Trophoblast cell (in vitro differentiated cells and primary cell): ENCODE measurements at regions not wholly inside any gene's neighbourhood (a gene's known extent, or its start where the extent isn't known, plus 50 kb on each side); places are given as distances from the start of the nearest gene placed in this dataset.

Experiments used
- DNase-seq, 2 donors: peaks; one replicate each; pipeline ENCODE4 v3.0.0-alpha.2; 2016
- H2AFZ ChIP-seq: 2 replicates; pipeline ENCODE4 v1.6.1; 2013; ENCODE audit warnings: low read length, moderate library complexity, mild to moderate bottlenecking; ENCODE audit not compliant: insufficient read depth, poor library complexity
- H2AK5ac ChIP-seq: 2 replicates; pipeline ENCODE4 v1.6.1; 2013; ENCODE audit warnings: mild to moderate bottlenecking, low read length
- H2BK120ac ChIP-seq: 2 replicates; pipeline ENCODE4 v1.6.1; 2013; ENCODE audit warnings: low read length, mild to moderate bottlenecking, moderate library complexity; ENCODE audit not compliant: insufficient read depth, poor library complexity
- H2BK12ac ChIP-seq: 2 replicates; pipeline ENCODE4 v1.6.1; 2013; ENCODE audit warnings: mild to moderate bottlenecking, low read length, moderate library complexity
- H2BK5ac ChIP-seq: 2 replicates; pipeline ENCODE4 v1.6.1; 2013; ENCODE audit warnings: low read length, low read depth, moderate library complexity, mild to moderate bottlenecking; ENCODE audit not compliant: poor library complexity
- H3K14ac ChIP-seq: 2 replicates; pipeline ENCODE4 v1.6.1; 2013; ENCODE audit warnings: mild to moderate bottlenecking, low read length
- H3K18ac ChIP-seq: 2 replicates; pipeline ENCODE4 v1.6.1; 2013; ENCODE audit warnings: mild to moderate bottlenecking, low read length
- H3K23ac ChIP-seq: 2 replicates; pipeline ENCODE4 v1.6.1; 2013; ENCODE audit warnings: low read length
- H3K27ac ChIP-seq: 2 replicates; pipeline ENCODE4 v1.5.1; 2013; ENCODE audit warnings: low read depth, mild to moderate bottlenecking, inconsistent platforms, low read length, moderate library complexity
- H3K27me3 ChIP-seq: 2 replicates; pipeline ENCODE4 v1.6.1; 2013; ENCODE audit warnings: inconsistent platforms, mild to moderate bottlenecking, low read length, moderate library complexity; ENCODE audit not compliant: insufficient read depth
- H3K36me3 ChIP-seq, 2 experiments: 1 replicate in 1 of 2; 2 replicates in 1 of 2; pipeline ENCODE4 v1.6.1; 2013; ENCODE audit warnings: low read length in 2 of 2, mild to moderate bottlenecking in 2 of 2, moderate library complexity in 1 of 2; ENCODE audit not compliant: insufficient read depth in 2 of 2, control insufficient read depth in 1 of 2
- H3K4ac ChIP-seq: 2 replicates; pipeline ENCODE4 v1.6.1; 2013; ENCODE audit warnings: low read depth, mild to moderate bottlenecking, low read length, moderate library complexity
- H3K4me1 ChIP-seq, 2 experiments: 1 replicate in 1 of 2; 2 replicates in 1 of 2; pipeline ENCODE4 v1.6.1; 2013; ENCODE audit warnings: low read length in 2 of 2, mild to moderate bottlenecking in 2 of 2, moderate library complexity in 1 of 2; ENCODE audit not compliant: insufficient read depth in 2 of 2, control insufficient read depth in 1 of 2
- H3K4me2 ChIP-seq: 2 replicates; pipeline ENCODE4 v1.6.1; 2013; ENCODE audit warnings: inconsistent platforms, mild to moderate bottlenecking, low read length, moderate library complexity
- H3K4me3 ChIP-seq: 2 replicates; pipeline ENCODE4 v1.5.1; 2013; ENCODE audit warnings: mild to moderate bottlenecking, low read depth, low read length, inconsistent platforms
- H3K79me1 ChIP-seq: one replicate; pipeline ENCODE4 v1.6.1; 2013; ENCODE audit warnings: low read length
- H3K79me2 ChIP-seq: 2 replicates; pipeline ENCODE4 v1.6.1; 2013; ENCODE audit warnings: low read length, mild to moderate bottlenecking; ENCODE audit not compliant: control insufficient read depth, insufficient read depth, poor library complexity
- H3K9ac ChIP-seq: 2 replicates; pipeline ENCODE4 v1.6.1; 2013; ENCODE audit warnings: mild to moderate bottlenecking, low read length
- H3K9me3 ChIP-seq: 2 replicates; pipeline ENCODE4 v1.6.1; 2013; ENCODE audit warnings: low read depth, mild to moderate bottlenecking, control low read depth, inconsistent platforms, low read length; ENCODE audit not compliant: insufficient read depth
- H4K12ac ChIP-seq: 2 replicates; pipeline ENCODE4 v1.6.1; 2013; ENCODE audit warnings: low read depth, mild to moderate bottlenecking, low read length, moderate library complexity
- H4K8ac ChIP-seq: 2 replicates; pipeline ENCODE4 v1.6.1; 2013; ENCODE audit warnings: low read depth, mild to moderate bottlenecking, low read length, moderate library complexity
- H4K91ac ChIP-seq: one replicate; pipeline ENCODE4 v1.6.1; 2013; ENCODE audit warnings: low read depth, mild to moderate bottlenecking, low read length, moderate library complexity
- WGBS: extraction: QIAGEN DNeasy Blood & Tissue Kit; methylation state at CpG from one replicate; pipeline ENCODE4 v1.1.7; 2013; ENCODE audit warnings: missing lambda C conversion rate; ENCODE audit not compliant: insufficient read length, insufficient coverage; ENCODE audit errors: extremely low coverage; 5-methylcytosine and 5-hydroxymethylcytosine counted together

GRCh38 chr3:67312155-67312554, 314.0 kb downstream of the KBTBD8 start:
- no peak overlapping the region for H3K9ac ChIP-seq
- no peak for DNase-seq
- H3K18ac ChIP-seq: no peak overlapping the region

DNA sequence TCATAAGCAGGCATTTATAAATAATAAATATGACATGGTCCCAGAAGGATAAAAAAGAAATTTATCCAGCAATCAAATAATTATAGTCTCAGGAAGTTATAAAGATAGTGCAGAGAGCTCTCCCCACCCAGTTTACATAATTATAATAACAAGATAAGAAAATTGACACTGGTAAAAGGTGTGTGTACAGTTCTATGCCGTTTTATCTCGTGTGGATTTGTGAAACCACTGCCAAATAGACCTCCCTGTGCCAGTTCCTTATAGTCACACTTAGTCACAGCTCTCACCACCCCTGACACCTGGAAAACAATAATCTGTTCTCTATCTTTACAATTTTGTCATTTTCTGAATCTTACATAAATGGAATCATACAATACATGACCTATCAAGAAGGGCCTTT, 320.1 kb downstream of the KBTBD8 start:
- no peak overlapping the region for H3K23ac ChIP-seq
- DNase-seq: no peak
- H2BK120ac ChIP-seq: no peak overlapping the region
- H3K4me3 ChIP-seq: no peak overlapping the region
- no peak overlapping the region for H3K4me2 ChIP-seq
- no peak overlapping the region for H3K18ac ChIP-seq
- H3K36me3 ChIP-seq: no peaks in the 10 kb centered on the region
- H3K79me1 ChIP-seq: peaks cover 2% of the 10 kb centered on the region
- H3K14ac ChIP-seq: no peak overlapping the region
- H3K27ac ChIP-seq: no peak overlapping the region
- H4K91ac ChIP-seq: no peak overlapping the region
- no peak overlapping the region for H3K4ac ChIP-seq
- no peak overlapping the region for H2AFZ ChIP-seq
- H3K79me2 ChIP-seq: no peaks in the 10 kb centered on the region
- no peaks in the 10 kb centered on the region for H3K9me3 ChIP-seq
- H2AK5ac ChIP-seq: no peak overlapping the region
- no peak overlapping the region for H2BK5ac ChIP-seq
- H2BK12ac ChIP-seq: no peak overlapping the region
- H4K12ac ChIP-seq: no peak overlapping the region
- no peak overlapping the region for H4K8ac ChIP-seq
- no peaks in the 10 kb centered on the region for H3K27me3 ChIP-seq
- no peak overlapping the region for H3K9ac ChIP-seq
- WGBS: no CpG with 5 or more reads among the region's 2 CpGs
- no peaks in the 10 kb centered on the region for H3K4me1 ChIP-seq

More at GRCh38 chr3:67312155-67312554, 314.0 kb downstream of the KBTBD8 start:
- no peak overlapping the region for H3K4ac ChIP-seq
- no peak overlapping the region for H4K12ac ChIP-seq
- peak overlapping the region; percentile 72 for H2BK120ac ChIP-seq
- H3K27me3 ChIP-seq: no peaks in the 10 kb centered on the region
- H4K91ac ChIP-seq: peak overlapping the region; percentile 14
- peak overlapping the region; percentile 19 for H4K8ac ChIP-seq
- H3K4me1 ChIP-seq: peaks cover 0 to 8% of the 10 kb centered on the region in 2 experiments
- no peak overlapping the region for H3K23ac ChIP-seq
- H3K14ac ChIP-seq: no peak overlapping the region
- peak overlapping the region; percentile 40 for H2BK5ac ChIP-seq
- H3K36me3 ChIP-seq: no peaks in the 10 kb centered on the region
- no peak overlapping the region for H3K4me2 ChIP-seq
- no peaks in the 10 kb centered on the region for H3K9me3 ChIP-seq
- H2BK12ac ChIP-seq: peak overlapping the region; percentile 58
- H3K4me3 ChIP-seq: no peak overlapping the region
- no peaks in the 10 kb centered on the region for H3K79me2 ChIP-seq
- H2AFZ ChIP-seq: no peak overlapping the region
- H2AK5ac ChIP-seq: no peak overlapping the region
- H3K27ac ChIP-seq: peak overlapping the region; percentile 91
- no CpG with 5 or more reads among the region's 3 CpGs for WGBS
- H3K79me1 ChIP-seq: peaks cover 6% of the 10 kb centered on the region

DNA sequence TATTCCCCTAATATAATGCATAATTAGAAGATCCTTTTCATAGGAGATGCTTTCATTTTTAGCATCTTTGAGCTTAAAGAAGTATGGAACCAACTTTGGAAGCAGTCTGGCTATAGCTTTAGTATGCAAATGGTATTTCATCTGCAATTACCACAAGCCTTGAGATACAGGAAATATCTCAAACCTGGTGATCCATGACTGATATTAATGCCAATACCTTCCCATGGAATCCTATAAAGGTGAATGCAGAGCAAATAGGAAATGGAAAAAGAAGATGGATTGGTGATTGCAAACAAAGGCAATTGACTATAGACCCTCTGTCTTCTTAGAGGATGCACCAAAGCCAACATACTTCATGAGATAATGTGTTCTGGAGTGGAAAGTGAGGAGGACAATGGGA, 326.4 kb downstream of the KBTBD8 start:
- no peaks in the 10 kb centered on the region for H3K36me3 ChIP-seq
- no peaks in the 10 kb centered on the region for H3K79me2 ChIP-seq
- H3K23ac ChIP-seq: no peak overlapping the region
- peaks cover 2% of the 10 kb centered on the region for H3K79me1 ChIP-seq
- H2AK5ac ChIP-seq: no peak overlapping the region
- no peaks in the 10 kb centered on the region for H3K9me3 ChIP-seq
- no peaks in the 10 kb centered on the region for H3K27me3 ChIP-seq
- no peak overlapping the region for H2BK5ac ChIP-seq
- H4K8ac ChIP-seq: no peak overlapping the region
- H4K91ac ChIP-seq: no peak overlapping the region
- no peak overlapping the region for H3K27ac ChIP-seq
- H4K12ac ChIP-seq: no peak overlapping the region
- no peak overlapping the region for H3K4ac ChIP-seq
- no peak overlapping the region for H3K9ac ChIP-seq
- no peak overlapping the region for H3K4me3 ChIP-seq
- DNase-seq: no peak
- H2AFZ ChIP-seq: no peak overlapping the region
- H2BK120ac ChIP-seq: no peak overlapping the region
- no peak overlapping the region for H3K14ac ChIP-seq
- no peak overlapping the region for H2BK12ac ChIP-seq
- no peak overlapping the region for H3K18ac ChIP-seq
- H3K4me2 ChIP-seq: no peak overlapping the region
- no peaks in the 10 kb centered on the region for H3K4me1 ChIP-seq
